Suprapubic skin (tissue), 4 donors: ENCODE measurements at regions not wholly inside any gene's neighbourhood (a gene's known extent, or its start where the extent isn't known, plus 50 kb on each side); places are given as distances from the start of the nearest gene placed in this dataset.

Experiments used
- DNase-seq, 2 donors: peaks; one replicate each; pipeline ENCODE4 v3.0.0-alpha.2; 2019; ENCODE audit warnings: low spot score in 2 of 2
- H3K27ac ChIP-seq: fragments of 200-600 bp; sonication (generic); one replicate; pipeline ENCODE4 v1.5.1; 2019
- H3K27me3 ChIP-seq: fragments of 200-600 bp; sonication (generic); one replicate; pipeline ENCODE4 v1.5.1; 2019
- H3K36me3 ChIP-seq: fragments of 200-600 bp; sonication (generic); one replicate; pipeline ENCODE4 v1.5.1; 2019
- H3K4me1 ChIP-seq: fragments of 200-600 bp; sonication (generic); one replicate; pipeline ENCODE4 v1.5.1; 2019
- H3K4me3 ChIP-seq: fragments of 200-600 bp; sonication (generic); one replicate; pipeline ENCODE4 v1.5.1; 2019; ENCODE audit warnings: mild to moderate bottlenecking
- H3K9me3 ChIP-seq: fragments of 200-600 bp; sonication (generic); one replicate; pipeline ENCODE4 v1.5.1; 2019
- CTCF ChIP-seq, 2 donors: fragments of 200-600 bp in 1 of 2; fragments of 450-650 bp in 1 of 2; sonication (generic) in 1 of 2; IDR thresholded peaks; one replicate each; pipeline ENCODE4 v1.5.1; 2016 to 2019; ENCODE audit warnings: antibody characterized with exemption in 2 of 2, mild to moderate bottlenecking in 1 of 2, moderate library complexity in 1 of 2
- EP300 ChIP-seq: sonication (generic); formaldehyde crosslinking; IDR thresholded peaks from one replicate; pipeline ENCODE4 v1.6.1; 2017; ENCODE audit warnings: antibody characterized with exemption
- POLR2A ChIP-seq, 2 donors: fragments of 450-650 bp; IDR thresholded peaks; one replicate each; pipeline ENCODE4 v1.6.1; 2017; ENCODE audit warnings: antibody characterized with exemption in 2 of 2, mild to moderate bottlenecking in 2 of 2, moderate library complexity in 2 of 2
- POLR2AphosphoS5 ChIP-seq, 3 donors: sonication (generic); formaldehyde crosslinking; IDR thresholded peaks; one replicate each; pipeline ENCODE4 v1.6.1; 2017; ENCODE audit warnings: antibody characterized with exemption in 3 of 3
- WGBS: methylation state at CpG from one replicate; pipeline ENCODE4 v1.1.5; 2018; 5-methylcytosine and 5-hydroxymethylcytosine counted together

- Histone ChIP-seq H3K27ac (no peak overlapping the region), H3K36me3 (no peaks in the 10 kb centered on the region), H3K27me3 (no peaks in the 10 kb centered on the region), H3K4me3 (no peak overlapping the region), H3K4me1 (no peaks in the 10 kb centered on the region), H3K9me3 (no peaks in the 10 kb centered on the region)
- no peak for DNase-seq
- 98% methylated on average over 3 of the region's 3 CpGs for WGBS
- no peak for TF ChIP-seq CTCF (IDR thresholded peaks at IDR 0.05)
- TF ChIP-seq POLR2AphosphoS5 (IDR thresholded peaks at IDR 0.05): no peak
- TF ChIP-seq EP300: no peak
- TF ChIP-seq POLR2A (IDR thresholded peaks at IDR 0.05): no peak
These were observed 181.7 kb upstream of the MIR17HG start for GRCh38 chr13:91165758-91166157.

- Histone ChIP-seq H3K9me3 (no peaks in the 10 kb centered on the region), H3K27ac (no peak overlapping the region), H3K4me3 (no peak overlapping the region), H3K4me1 (no peaks in the 10 kb centered on the region), H3K27me3 (no peaks in the 10 kb centered on the region), H3K36me3 (no peaks in the 10 kb centered on the region)
- no peak for TF ChIP-seq POLR2A (IDR thresholded peaks at IDR 0.05)
- TF ChIP-seq EP300: no peak
- no peak for TF ChIP-seq POLR2AphosphoS5 (IDR thresholded peaks at IDR 0.05)
- TF ChIP-seq CTCF (IDR thresholded peaks at IDR 0.05): no peak
- no peak for DNase-seq
- WGBS: 82% methylated on average over 2 of the region's 2 CpGs
These were observed 180.6 kb upstream of the MIR17HG start for GRCh38 chr13:91166714-91167511.

GRCh38 chr13:91167706-91168385 is 179.6 kb upstream of the MIR17HG start:
- H3K9me3 ChIP-seq: no peaks in the 10 kb centered on the region
- DNase-seq: no peak
- WGBS: 38% methylated on average over 4 of the region's 4 CpGs
- TF ChIP-seq POLR2A (IDR thresholded peaks at IDR 0.05): no peak
- TF ChIP-seq EP300: no peak
- TF ChIP-seq POLR2AphosphoS5 (IDR thresholded peaks at IDR 0.05): no peak
- no peak for TF ChIP-seq CTCF (IDR thresholded peaks at IDR 0.05)
- H3K4me1 ChIP-seq: no peaks in the 10 kb centered on the region
- no peak overlapping the region for H3K27ac ChIP-seq
- H3K4me3 ChIP-seq: no peak overlapping the region
- H3K27me3 ChIP-seq: no peaks in the 10 kb centered on the region
- no peaks in the 10 kb centered on the region for H3K36me3 ChIP-seq

- H3K9me3 ChIP-seq: no peaks in the 10 kb centered on the region
- no peaks in the 10 kb centered on the region for H3K36me3 ChIP-seq
- 10% methylated on average over 4 of the region's 4 CpGs for WGBS
- H3K27me3 ChIP-seq: no peaks in the 10 kb centered on the region
- no peak overlapping the region for H3K4me3 ChIP-seq
- no peak overlapping the region for H3K27ac ChIP-seq
- DNase-seq: no peak
- no peaks in the 10 kb centered on the region for H3K4me1 ChIP-seq
- TF ChIP-seq CTCF (IDR thresholded peaks at IDR 0.05) (no peak), POLR2A (IDR thresholded peaks at IDR 0.05) (no peak), POLR2AphosphoS5 (IDR thresholded peaks at IDR 0.05) (no peak), EP300 (no peak)
These were observed 179.1 kb upstream of the MIR17HG start for GRCh38 chr13:91168386-91168711.

GRCh38 chr13:91169321-91170050 is 178.0 kb upstream of the MIR17HG start:
- peaks cover 5% of the 10 kb centered on the region for H3K27me3 ChIP-seq
- TF ChIP-seq EP300 (no peak), POLR2AphosphoS5 (IDR thresholded peaks at IDR 0.05) (no peak), POLR2A (IDR thresholded peaks at IDR 0.05) (no peak), CTCF (IDR thresholded peaks at IDR 0.05) (no peak)
- no peak overlapping the region for H3K4me3 ChIP-seq
- H3K36me3 ChIP-seq: no peaks in the 10 kb centered on the region
- 34% methylated on average over 5 of the region's 5 CpGs for WGBS
- H3K27ac ChIP-seq: no peak overlapping the region
- H3K9me3 ChIP-seq: no peaks in the 10 kb centered on the region
- DNase-seq: no peak
- H3K4me1 ChIP-seq: no peaks in the 10 kb centered on the region
